Type B pancreatic cell (in vitro differentiated cells): ENCODE measurements at regions not wholly inside any gene's neighbourhood (a gene's known extent, or its start where the extent isn't known, plus 50 kb on each side); places are given as distances from the start of the nearest gene placed in this dataset.

Experiments used
- DNase-seq: peaks from one replicate; pipeline ENCODE4 v3.0.0; 2021; ENCODE audit warnings: mixed read lengths; ENCODE audit not compliant: unreplicated experiment; ENCODE audit errors: extremely low spot score
- H3K27ac Mint-ChIP-seq: 2 replicates; pipeline ENCODE4 v1.8.0; 2021; ENCODE audit warnings: mild to moderate bottlenecking, mixed read lengths
- H3K27me3 Mint-ChIP-seq: 2 replicates; pipeline ENCODE4 v1.8.0; 2021; ENCODE audit warnings: mixed read lengths
- H3K36me3 Mint-ChIP-seq: 2 replicates; pipeline ENCODE4 v1.8.0; 2021; ENCODE audit warnings: mixed read lengths
- H3K4me1 Mint-ChIP-seq: one replicate; pipeline ENCODE4 v1.8.0; 2021; ENCODE audit warnings: mixed read lengths; ENCODE audit not compliant: unreplicated experiment
- H3K4me3 Mint-ChIP-seq: 2 replicates; pipeline ENCODE4 v1.8.0; 2021; ENCODE audit warnings: mild to moderate bottlenecking, mixed read lengths
- H3K9me3 Mint-ChIP-seq: 2 replicates; pipeline ENCODE4 v1.8.0; 2021; ENCODE audit warnings: mixed read lengths
- CTCF ChIP-seq: fragments of 200-600 bp; sonication (generic); conservative IDR thresholded peaks from 2 replicates; pipeline ENCODE4 v1.5.0; 2021; ENCODE audit warnings: antibody characterized with exemption, mild to moderate bottlenecking

- TF ChIP-seq CTCF, result no peak
- Mint-ChIP-seq H3K27me3 (peaks cover 4% of the 10 kb centered on the region), H3K4me3 (no peak overlapping the region), H3K27ac (no peak overlapping the region), H3K9me3 (peaks cover 11% of the 10 kb centered on the region), H3K4me1 (no peaks in the 10 kb centered on the region), H3K36me3 (no peaks in the 10 kb centered on the region)
- DNase-seq, result no peak
Measured at GRCh38 chr11:127507851-127508250, 507.3 kb upstream of the KIRREL3 start.

GRCh38 chr11:127506647-127507046 lies 506.1 kb upstream of the KIRREL3 start:
- Mint-ChIP-seq H3K4me1 (no peaks in the 10 kb centered on the region), H3K36me3 (no peaks in the 10 kb centered on the region), H3K27me3 (peaks cover 4% of the 10 kb centered on the region), H3K4me3 (no peak overlapping the region), H3K9me3 (peaks cover 7% of the 10 kb centered on the region), H3K27ac (no peak overlapping the region)
- no peak for TF ChIP-seq CTCF
- DNase-seq, result no peak

GRCh38 chr11:127506126-127506525 lies 505.6 kb upstream of the KIRREL3 start:
- Mint-ChIP-seq H3K36me3 (no peaks in the 10 kb centered on the region), H3K27ac (no peak overlapping the region), H3K4me1 (no peaks in the 10 kb centered on the region), H3K27me3 (peaks cover 4% of the 10 kb centered on the region), H3K4me3 (no peak overlapping the region), H3K9me3 (peaks cover 7% of the 10 kb centered on the region)
- DNase-seq, result no peak
- no peak for TF ChIP-seq CTCF

GRCh38 chr11:127496165-127496564 lies 495.6 kb upstream of the KIRREL3 start:
- peaks cover 3% of the 10 kb centered on the region for H3K27me3 Mint-ChIP-seq
- no peak for DNase-seq
- no peak for TF ChIP-seq CTCF
- peaks cover 3% of the 10 kb centered on the region for H3K4me1 Mint-ChIP-seq
- H3K27ac Mint-ChIP-seq, result no peak overlapping the region
- H3K36me3 Mint-ChIP-seq, result no peaks in the 10 kb centered on the region
- H3K9me3 Mint-ChIP-seq, result peaks cover 4% of the 10 kb centered on the region
- no peak overlapping the region for H3K4me3 Mint-ChIP-seq

- H3K4me3 Mint-ChIP-seq, result no peak overlapping the region
- peaks cover 3% of the 10 kb centered on the region for H3K4me1 Mint-ChIP-seq
Measured at GRCh38 chr11:127493330-127494022, 492.9 kb upstream of the KIRREL3 start.

More at GRCh38 chr11:127493330-127494022, 492.9 kb upstream of the KIRREL3 start:
- no peak for DNase-seq
- TF ChIP-seq CTCF, result peak; percentile 80
- Mint-ChIP-seq H3K36me3 (no peaks in the 10 kb centered on the region), H3K27ac (no peak overlapping the region), H3K27me3 (peaks cover 3% of the 10 kb centered on the region), H3K9me3 (no peaks in the 10 kb centered on the region)
